ENCODE measurements at regions not wholly inside any gene's neighbourhood (a gene's known extent, or its start where the extent isn't known, plus 50 kb on each side); places are given as distances from the start of the nearest gene placed in this dataset.
A peak's percentile ranks its signal among the peaks of the same experiment; 100 is the strongest.

DNA sequence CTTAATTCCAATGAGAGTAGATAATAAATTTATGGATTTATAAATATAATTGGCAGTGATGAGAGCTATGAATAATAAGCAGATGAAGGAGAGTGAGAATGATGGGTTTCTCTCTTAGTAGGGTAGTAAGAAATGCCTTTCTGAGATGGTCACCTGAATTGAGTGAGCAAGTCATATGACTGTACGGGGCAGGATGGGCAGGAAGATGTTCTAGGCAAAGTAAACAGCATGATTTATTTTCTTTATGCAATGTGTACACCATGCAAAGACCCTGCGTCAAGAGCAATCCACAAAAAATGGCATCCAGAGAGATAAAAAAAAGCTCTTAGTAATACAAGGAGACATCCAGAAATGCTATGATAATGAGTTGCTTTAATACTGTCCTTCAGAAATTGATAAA, 409.9 kb downstream of the HLX start:
- Histone ChIP-seq H3K4me1 (ENCODE audit: control insufficient read depth, extremely low read depth, insufficient read depth, low read length) (no peaks in the 10 kb centered on the region), H3K9me3 (ENCODE audit: control insufficient read depth, insufficient read depth, low read depth, low read length) (no peaks in the 10 kb centered on the region), H2AFZ (ENCODE audit: low read length) (no peak overlapping the region)

GRCh38 chr1:221290669-221291068, 411.4 kb downstream of the HLX start:
- Histone ChIP-seq H3K9me3 (ENCODE audit: control insufficient read depth, insufficient read depth, low read depth, low read length) (no peaks in the 10 kb centered on the region), H3K27ac (ENCODE audit: insufficient read depth, low read length) (no peak overlapping the region), H3K4me1 (ENCODE audit: control insufficient read depth, extremely low read depth, insufficient read depth, low read length) (no peaks in the 10 kb centered on the region), H2AFZ (ENCODE audit: low read length) (no peak overlapping the region), H3K27me3 (ENCODE audit: control insufficient read depth, insufficient read depth, low read length) (no peaks in the 10 kb centered on the region), H4K20me1 (ENCODE audit: control insufficient read depth, extremely low read depth, insufficient read depth, low read length) (no peaks in the 10 kb centered on the region), H3K4me3 (replicated peaks in 1 of 4; ENCODE audit: control extremely low read depth in 1 of 4, insufficient read depth in 1 of 4, low read depth in 3 of 4, low read length in 4 of 4) (no peak overlapping the region), H3K9ac (ENCODE audit: insufficient read depth, low read length) (no peak overlapping the region), H3K79me2 (ENCODE audit: control insufficient read depth, insufficient read depth, low read length) (no peaks in the 10 kb centered on the region), H3K36me3 (ENCODE audit: control insufficient read depth, insufficient read depth, low read length) (no peaks in the 10 kb centered on the region), H3K4me2 (ENCODE audit: extremely low read depth, insufficient read depth, low read length) (peak overlapping the region; percentile 40)
- no peak for DNase-seq (ENCODE audit: low read depth in 2 of 2)
- no peak for TF ChIP-seq CTCF (conservative IDR thresholded peaks at IDR 0.05 in 1 of 2, IDR thresholded peaks at IDR 0.05 in 1 of 2; ENCODE audit: low read depth in 1 of 2, low read length in 2 of 2)
- no peak for TF ChIP-seq EZH2 (IDR thresholded peaks at IDR 0.05; ENCODE audit: low read length, missing control alignments)

More for the DNA sequence above, 409.9 kb downstream of the HLX start:
- H4K20me1 ChIP-seq (ENCODE audit: control insufficient read depth, extremely low read depth, insufficient read depth, low read length), result no peaks in the 10 kb centered on the region
- H3K79me2 ChIP-seq (ENCODE audit: control insufficient read depth, insufficient read depth, low read length), result no peaks in the 10 kb centered on the region
- no peak overlapping the region for H3K27ac ChIP-seq (ENCODE audit: insufficient read depth, low read length)
- H3K4me2 ChIP-seq (ENCODE audit: extremely low read depth, insufficient read depth, low read length), result no peak overlapping the region
- H3K9ac ChIP-seq (ENCODE audit: insufficient read depth, low read length), result no peak overlapping the region
- no peak for DNase-seq (ENCODE audit: low read depth in 2 of 2)
- no peak for TF ChIP-seq EZH2 (IDR thresholded peaks at IDR 0.05; ENCODE audit: low read length, missing control alignments)
- no peak for TF ChIP-seq CTCF (conservative IDR thresholded peaks at IDR 0.05 in 1 of 2, IDR thresholded peaks at IDR 0.05 in 1 of 2; ENCODE audit: low read depth in 1 of 2, low read length in 2 of 2)
- no peak overlapping the region for H3K4me3 ChIP-seq (replicated peaks in 1 of 4; ENCODE audit: control extremely low read depth in 1 of 4, insufficient read depth in 1 of 4, low read depth in 3 of 4, low read length in 4 of 4)
- no peaks in the 10 kb centered on the region for H3K36me3 ChIP-seq (ENCODE audit: control insufficient read depth, insufficient read depth, low read length)
- H3K27me3 ChIP-seq (ENCODE audit: control insufficient read depth, insufficient read depth, low read length), result no peaks in the 10 kb centered on the region

DNA sequence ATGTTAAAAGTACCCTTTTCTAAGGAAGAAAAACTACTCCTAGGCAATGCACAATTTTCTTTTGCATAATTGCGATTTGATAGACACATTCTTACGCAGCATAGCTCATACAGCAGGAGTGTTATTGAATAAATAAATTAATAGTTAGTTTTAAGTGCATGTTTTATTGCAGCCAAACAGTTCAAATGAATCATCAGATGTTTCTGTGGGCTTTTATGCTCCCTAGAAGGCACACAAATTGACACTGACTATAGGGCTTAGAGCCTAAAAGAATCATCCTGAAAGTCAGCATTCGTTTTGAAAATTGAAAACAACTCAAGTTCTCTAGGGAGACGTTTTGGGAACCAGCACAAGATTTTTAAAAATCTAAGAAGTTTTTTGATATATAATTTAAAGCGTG, 411.9 kb downstream of the HLX start:
- H3K36me3 ChIP-seq (ENCODE audit: control insufficient read depth, insufficient read depth, low read length), result no peaks in the 10 kb centered on the region
- TF ChIP-seq EZH2 (IDR thresholded peaks at IDR 0.05; ENCODE audit: low read length, missing control alignments) (no peak), CTCF (conservative IDR thresholded peaks at IDR 0.05 in 1 of 2, IDR thresholded peaks at IDR 0.05 in 1 of 2; ENCODE audit: low read depth in 1 of 2, low read length in 2 of 2) (no peak)
- H3K4me2 ChIP-seq (ENCODE audit: extremely low read depth, insufficient read depth, low read length), result no peak overlapping the region
- H3K9me3 ChIP-seq (ENCODE audit: control insufficient read depth, insufficient read depth, low read depth, low read length), result no peaks in the 10 kb centered on the region
- no peak overlapping the region for H2AFZ ChIP-seq (ENCODE audit: low read length)
- H3K79me2 ChIP-seq (ENCODE audit: control insufficient read depth, insufficient read depth, low read length), result no peaks in the 10 kb centered on the region
- no peak overlapping the region for H3K9ac ChIP-seq (ENCODE audit: insufficient read depth, low read length)
- DNase-seq (ENCODE audit: low read depth in 2 of 2), result no peak
- H3K4me1 ChIP-seq (ENCODE audit: control insufficient read depth, extremely low read depth, insufficient read depth, low read length), result no peaks in the 10 kb centered on the region
- no peaks in the 10 kb centered on the region for H3K27me3 ChIP-seq (ENCODE audit: control insufficient read depth, insufficient read depth, low read length)
- H4K20me1 ChIP-seq (ENCODE audit: control insufficient read depth, extremely low read depth, insufficient read depth, low read length), result no peaks in the 10 kb centered on the region
- no peak overlapping the region for H3K27ac ChIP-seq (ENCODE audit: insufficient read depth, low read length)
- H3K4me3 ChIP-seq (replicated peaks in 1 of 4; ENCODE audit: control extremely low read depth in 1 of 4, insufficient read depth in 1 of 4, low read depth in 3 of 4, low read length in 4 of 4), result no peak overlapping the region
